GM23338 (cell line): ENCODE measurements at regions not wholly inside any gene's neighbourhood (a gene's known extent, or its start where the extent isn't known, plus 50 kb on each side); places are given as distances from the start of the nearest gene placed in this dataset.
A peak's percentile ranks its signal among the peaks of the same experiment; 100 is the strongest.

Source experiments
- ATAC-seq: fragments of 200-7000 bp; cut with Tn5 transposase; 3 replicates; pipeline ENCODE4 v1.9.1; 2020
- DNase-seq: peaks from one replicate; pipeline ENCODE4 v3.0.0-alpha.2; 2015; ENCODE audit warnings: low spot score
- H2AFZ ChIP-seq: fragments of 200-600 bp; sonication (generic); 2 replicates; pipeline ENCODE4 v1.8.0; 2016; ENCODE audit warnings: antibody characterized with exemption, mild to moderate bottlenecking, moderate library complexity
- H3F3A ChIP-seq: fragments of 200-600 bp; sonication (generic); replicated peaks from 2 replicates; pipeline ENCODE4 v1.8.0; 2017; ENCODE audit warnings: antibody characterized with exemption, mixed run types, low read depth
- H3K27ac ChIP-seq: fragments of 200-600 bp; sonication (generic); 2 replicates; pipeline ENCODE4 v1.6.1; 2016; ENCODE audit warnings: low read depth
- H3K27me3 ChIP-seq: fragments of 200-600 bp; sonication (generic); 2 replicates; pipeline ENCODE4 v1.8.0; 2016; ENCODE audit warnings: mild to moderate bottlenecking, mixed run types, moderate library complexity; ENCODE audit not compliant: insufficient read depth
- H3K36me3 ChIP-seq: fragments of 200-600 bp; sonication (generic); 2 replicates; pipeline ENCODE4 v1.8.0; 2016; ENCODE audit warnings: mild to moderate bottlenecking; ENCODE audit not compliant: insufficient read depth
- H3K4me1 ChIP-seq: fragments of 200-600 bp; sonication (generic); 2 replicates; pipeline ENCODE4 v1.8.0; 2016; ENCODE audit warnings: mild to moderate bottlenecking, moderate library complexity; ENCODE audit not compliant: insufficient read depth
- H3K4me2 ChIP-seq: fragments of 200-600 bp; sonication (generic); 2 replicates; pipeline ENCODE4 v1.7.1; 2017; ENCODE audit warnings: mixed run types
- H3K4me3 ChIP-seq: fragments of 200-600 bp; sonication (generic); 2 replicates; pipeline ENCODE4 v1.6.1; 2016; ENCODE audit warnings: mixed run types
- H3K79me2 ChIP-seq: fragments of 200-600 bp; sonication (generic); replicated peaks from 2 replicates; pipeline ENCODE4 v1.8.0; 2017; ENCODE audit warnings: mild to moderate bottlenecking; ENCODE audit not compliant: insufficient read depth
- H3K9me2 ChIP-seq: fragments of 200-600 bp; sonication (generic); 2 replicates; pipeline ENCODE4 v1.8.0; 2017; ENCODE audit not compliant: insufficient read depth
- H4K20me1 ChIP-seq: fragments of 200-600 bp; sonication (generic); replicated peaks from 2 replicates; pipeline ENCODE4 v1.8.0; 2017; ENCODE audit warnings: mild to moderate bottlenecking; ENCODE audit not compliant: insufficient read depth
- H3K27ac Mint-ChIP-seq: 2 replicates; pipeline ENCODE4 v1.8.0; 2020; ENCODE audit warnings: inconsistent platforms, mild to moderate bottlenecking, moderate library complexity, mixed read lengths
- H3K27me3 Mint-ChIP-seq: 3 replicates; pipeline ENCODE4 v1.8.0; 2022; ENCODE audit warnings: low read depth, mild to moderate bottlenecking, moderate library complexity, mixed read lengths, inconsistent platforms; ENCODE audit not compliant: insufficient read depth, poor library complexity
- H3K36me3 Mint-ChIP-seq: 3 replicates; pipeline ENCODE4 v1.8.0; 2021; ENCODE audit warnings: low read depth, mild to moderate bottlenecking, inconsistent platforms, moderate library complexity, mixed read lengths
- H3K4me1 Mint-ChIP-seq: 3 replicates; pipeline ENCODE4 v1.8.0; 2020; ENCODE audit warnings: mild to moderate bottlenecking, inconsistent platforms, mixed read lengths
- H3K4me3 Mint-ChIP-seq: 3 replicates; pipeline ENCODE4 v1.8.0; 2021; ENCODE audit warnings: moderate library complexity, mild to moderate bottlenecking, inconsistent platforms, mixed read lengths
- H3K9me3 Mint-ChIP-seq: 3 replicates; pipeline ENCODE4 v1.8.0; 2020; ENCODE audit warnings: moderate library complexity, mild to moderate bottlenecking, inconsistent platforms, mixed read lengths
- CREB1 ChIP-seq: fragments of 250-450 bp; sonication (Bioruptor Pico); IDR thresholded peaks from 2 replicates; pipeline ENCODE4 v1.5.0; 2020; ENCODE audit warnings: low read depth, mild to moderate bottlenecking, moderate library complexity
- ETS1 ChIP-seq: IDR thresholded peaks from 2 replicates; pipeline ENCODE4 v1.6.1; 2016; ENCODE audit warnings: antibody characterized with exemption
- EZH2phosphoT487 ChIP-seq: fragments of 200-600 bp; sonication (generic); IDR thresholded peaks from one replicate; pipeline ENCODE4 v1.8.1; 2018; ENCODE audit warnings: antibody characterized with exemption; ENCODE audit not compliant: unreplicated experiment
- JUNB ChIP-seq: IDR thresholded peaks from one replicate; pipeline ENCODE4 v1.6.1; 2016; ENCODE audit warnings: antibody characterized with exemption; ENCODE audit not compliant: unreplicated experiment
- NANOG ChIP-seq: IDR thresholded peaks from 2 replicates; pipeline ENCODE4 v1.6.1; 2016; ENCODE audit warnings: antibody characterized with exemption, borderline replicate concordance
- POLR2AphosphoS5 ChIP-seq: IDR thresholded peaks from 2 replicates; pipeline ENCODE4 v1.6.1; 2016; ENCODE audit warnings: antibody characterized with exemption, low read depth
- REST ChIP-seq: IDR thresholded peaks from one replicate; pipeline ENCODE4 v1.6.1; 2018; ENCODE audit warnings: antibody characterized with exemption; ENCODE audit not compliant: unreplicated experiment
- ZNF114 ChIP-seq: fragments of 250-450 bp; sonication (Bioruptor Pico); IDR thresholded peaks from 2 replicates; pipeline ENCODE4 v1.5.0; 2020; ENCODE audit warnings: mild to moderate bottlenecking, moderate library complexity
- ZNF331 ChIP-seq: fragments of 250-450 bp; sonication (Bioruptor Pico); IDR thresholded peaks from 2 replicates; pipeline ENCODE4 v1.5.0; 2020; ENCODE audit warnings: low read depth, mild to moderate bottlenecking, moderate library complexity
- TF ChIP-seq, protein P1 (sequence below), 2 experiments: fragments of 200-600 bp in 1 of 2; sonication (generic) in 1 of 2; conservative IDR thresholded peaks; 2 replicates each; pipeline versions ENCODE4 v1.5.1 to v1.6.1; 2016 to 2017; ENCODE audit warnings: antibody characterized with exemption in 2 of 2, low read depth in 2 of 2, mild to moderate bottlenecking in 2 of 2, moderate library complexity in 1 of 2

DNA sequence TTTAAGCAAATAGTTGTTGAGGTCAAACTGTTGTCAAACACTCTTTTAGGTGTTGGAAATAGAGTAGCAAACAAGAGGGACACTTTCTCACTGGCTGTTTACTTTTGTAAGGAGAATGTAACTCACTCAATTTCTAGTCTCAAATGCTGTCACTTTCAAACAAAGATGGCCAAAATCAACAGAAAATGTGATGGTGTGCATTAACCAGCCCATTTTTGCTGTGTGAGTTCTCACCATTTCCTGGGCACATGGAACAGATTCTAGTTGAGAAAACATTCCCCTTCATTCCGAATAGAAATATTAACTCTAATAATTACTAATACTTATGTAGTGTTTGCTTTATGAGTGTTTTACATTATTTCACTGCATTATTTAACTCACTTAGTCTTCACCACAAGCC, 128.2 kb upstream of the XYLT1 start (continued):
- no peak for TF ChIP-seq NANOG
- no peak for TF ChIP-seq JUNB
- TF ChIP-seq, protein P1, sequence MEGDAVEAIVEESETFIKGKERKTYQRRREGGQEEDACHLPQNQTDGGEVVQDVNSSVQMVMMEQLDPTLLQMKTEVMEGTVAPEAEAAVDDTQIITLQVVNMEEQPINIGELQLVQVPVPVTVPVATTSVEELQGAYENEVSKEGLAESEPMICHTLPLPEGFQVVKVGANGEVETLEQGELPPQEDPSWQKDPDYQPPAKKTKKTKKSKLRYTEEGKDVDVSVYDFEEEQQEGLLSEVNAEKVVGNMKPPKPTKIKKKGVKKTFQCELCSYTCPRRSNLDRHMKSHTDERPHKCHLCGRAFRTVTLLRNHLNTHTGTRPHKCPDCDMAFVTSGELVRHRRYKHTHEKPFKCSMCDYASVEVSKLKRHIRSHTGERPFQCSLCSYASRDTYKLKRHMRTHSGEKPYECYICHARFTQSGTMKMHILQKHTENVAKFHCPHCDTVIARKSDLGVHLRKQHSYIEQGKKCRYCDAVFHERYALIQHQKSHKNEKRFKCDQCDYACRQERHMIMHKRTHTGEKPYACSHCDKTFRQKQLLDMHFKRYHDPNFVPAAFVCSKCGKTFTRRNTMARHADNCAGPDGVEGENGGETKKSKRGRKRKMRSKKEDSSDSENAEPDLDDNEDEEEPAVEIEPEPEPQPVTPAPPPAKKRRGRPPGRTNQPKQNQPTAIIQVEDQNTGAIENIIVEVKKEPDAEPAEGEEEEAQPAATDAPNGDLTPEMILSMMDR (conservative IDR thresholded peaks at IDR 0.05; ENCODE audit: low read depth in 2 of 2), result no peak
- TF ChIP-seq CREB1 (CRISPR knock-in tag), result no peak
- no peak for TF ChIP-seq REST
- no peak for TF ChIP-seq ZNF114
- no peak for TF ChIP-seq EZH2phosphoT487
- TF ChIP-seq ZNF331 (CRISPR knock-in tag), result no peak
- no peak for TF ChIP-seq ETS1
- TF ChIP-seq POLR2AphosphoS5, result no peak

DNA sequence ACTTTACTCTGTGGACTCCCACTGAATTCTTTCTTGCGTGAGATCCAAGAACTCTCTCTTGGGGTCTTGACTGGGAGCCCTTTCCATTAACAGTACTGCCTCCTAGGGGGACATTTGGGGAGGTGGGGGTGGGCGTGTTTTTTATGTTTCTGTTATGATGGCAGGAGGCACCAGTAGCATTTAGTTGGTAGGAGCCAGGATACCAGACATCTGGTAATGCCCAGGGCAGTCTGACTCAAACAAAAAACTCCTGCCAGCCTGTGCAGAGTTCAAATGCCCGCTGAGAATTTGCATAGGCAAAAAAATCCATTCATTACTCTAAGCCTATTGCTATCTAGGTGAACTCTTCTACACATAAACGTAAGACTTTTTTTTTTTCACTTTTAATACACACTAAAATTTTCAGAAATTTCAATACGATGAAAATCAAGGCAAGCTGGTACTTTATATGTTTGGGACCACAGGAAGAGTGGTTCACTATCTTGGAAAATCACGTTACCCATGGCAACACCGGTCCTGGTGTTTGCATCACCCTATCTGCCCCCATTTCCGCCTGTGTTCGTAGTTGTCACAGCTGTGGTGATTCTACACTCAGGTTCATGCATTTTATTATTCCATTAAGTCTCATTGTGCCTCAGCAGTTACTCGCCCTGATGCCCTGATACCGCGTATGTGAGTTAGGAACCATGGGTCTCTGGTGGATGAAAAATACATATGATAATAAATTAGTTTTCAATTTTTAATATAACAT, 121.1 kb upstream of the XYLT1 start:
- no peaks in the 10 kb centered on the region for H3K27me3 Mint-ChIP-seq
- Histone ChIP-seq H3K4me2 (no peak overlapping the region), H2AFZ (no peak overlapping the region), H3K4me1 (no peaks in the 10 kb centered on the region), H3K27me3 (no peaks in the 10 kb centered on the region), H3K9me2 (0 out of 2 replicates have a peak, but pooled peaks cover 2% of the 10 kb centered on the region), H4K20me1 (no peaks in the 10 kb centered on the region), H3K27ac (no peak overlapping the region), H3K4me3 (no peak overlapping the region), H3F3A (no peaks in the 10 kb centered on the region), H3K36me3 (no peaks in the 10 kb centered on the region), H3K79me2 (no peaks in the 10 kb centered on the region)
- no peaks in the 10 kb centered on the region for H3K36me3 Mint-ChIP-seq
- H3K9me3 Mint-ChIP-seq, result no peaks in the 10 kb centered on the region
- no peak overlapping the region for H3K4me3 Mint-ChIP-seq
- H3K27ac Mint-ChIP-seq, result no peak overlapping the region
- H3K4me1 Mint-ChIP-seq, result no peaks in the 10 kb centered on the region
- DNase-seq, result no peak
- TF ChIP-seq, protein P1 (conservative IDR thresholded peaks at IDR 0.05; ENCODE audit: low read depth in 2 of 2), result peak; percentile 1 to 28; a peak in 1 of 4 replicates
- no peak for TF ChIP-seq CREB1 (CRISPR knock-in tag)
- ATAC-seq, result no peak
